ENCODE measurements at regions not wholly inside any gene's neighbourhood (a gene's known extent, or its start where the extent isn't known, plus 50 kb on each side); places are given as distances from the start of the nearest gene placed in this dataset.

DNA sequence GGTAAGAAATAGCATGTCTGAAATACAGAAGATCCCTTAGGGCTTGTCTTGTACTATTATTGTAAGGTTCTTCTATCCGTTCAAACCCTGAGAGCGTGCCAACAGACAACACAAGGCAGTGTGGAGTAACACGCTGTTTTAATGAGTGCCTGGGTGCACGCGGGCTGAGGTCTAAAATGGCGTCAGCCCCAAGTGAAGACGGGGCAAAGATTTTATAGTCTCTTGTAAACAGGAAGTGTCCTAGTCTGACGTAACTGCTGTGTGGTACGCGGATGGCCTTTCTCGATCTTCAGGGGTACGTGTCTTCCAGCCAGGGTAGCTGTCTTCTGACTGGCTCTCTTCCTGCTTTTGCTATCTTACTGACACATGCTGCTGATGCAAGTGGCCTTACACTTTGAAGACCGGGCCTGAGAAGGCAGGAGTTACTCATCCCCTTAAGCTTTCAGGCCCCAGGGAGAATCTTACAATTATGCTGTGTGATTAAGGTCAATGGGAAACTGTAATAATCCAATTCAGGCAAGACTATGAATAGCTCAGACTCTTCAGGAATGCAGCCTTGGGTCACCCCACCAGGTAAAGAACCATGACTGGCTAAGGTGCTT, 1812.0 kb upstream of the CDH9 start:
- DNase-seq (no peak), ATAC-seq (no peak)
- Mint-ChIP-seq H3K4me1 (ENCODE audit: low read depth) (no peaks in the 10 kb centered on the region), H3K9me3 (peaks cover 18% of the 10 kb centered on the region), H3K36me3 (ENCODE audit: low read depth) (no peaks in the 10 kb centered on the region), H3K27me3 (no peaks in the 10 kb centered on the region), H3K27ac (no peak overlapping the region), H3K4me3 (no peak overlapping the region)
- intact Hi-C loops (cut with micrococcal nuclease), result no loop called here
- no peak for TF ChIP-seq CTCF (IDR thresholded peaks at IDR 0.05)
- CTCF ChIA-PET, result no interaction called here
- POLR2A ChIA-PET, result no interaction called here

- no peak for TF ChIP-seq CTCF (IDR thresholded peaks at IDR 0.05)
- CTCF ChIA-PET, result no interaction called here
- Mint-ChIP-seq H3K9me3 (peaks cover 24% of the 10 kb centered on the region), H3K36me3 (ENCODE audit: low read depth) (no peaks in the 10 kb centered on the region), H3K4me3 (no peak overlapping the region), H3K4me1 (ENCODE audit: low read depth) (no peaks in the 10 kb centered on the region), H3K27ac (no peak overlapping the region), H3K27me3 (no peaks in the 10 kb centered on the region)
- ATAC-seq (no peak), DNase-seq (no peak)
- POLR2A ChIA-PET, result no interaction called here
- intact Hi-C loops (cut with micrococcal nuclease), result no loop called here
Measured at GRCh38 chr5:28831042-28831441, 1792.7 kb upstream of the CDH9 start.

- no peak for TF ChIP-seq CTCF (IDR thresholded peaks at IDR 0.05)
- peaks cover 18% of the 10 kb centered on the region for H3K9me3 Mint-ChIP-seq
- ATAC-seq, result no peak
- intact Hi-C loops (cut with micrococcal nuclease), result no loop called here
- H3K36me3 Mint-ChIP-seq (ENCODE audit: low read depth), result no peaks in the 10 kb centered on the region
- CTCF ChIA-PET, result no interaction called here
- POLR2A ChIA-PET, result no interaction called here
- DNase-seq, result no peak
- H3K27ac Mint-ChIP-seq, result no peak overlapping the region
- no peak overlapping the region for H3K4me3 Mint-ChIP-seq
- H3K27me3 Mint-ChIP-seq, result no peaks in the 10 kb centered on the region
- H3K4me1 Mint-ChIP-seq (ENCODE audit: low read depth), result no peaks in the 10 kb centered on the region
Measured at GRCh38 chr5:28823231-28823630, 1784.8 kb upstream of the CDH9 start.

GRCh38 chr5:28822071-28822470, 1783.7 kb upstream of the CDH9 start:
- CTCF ChIA-PET, result no interaction called here
- POLR2A ChIA-PET, result no interaction called here
- H3K27me3 Mint-ChIP-seq, result no peaks in the 10 kb centered on the region
- H3K4me1 Mint-ChIP-seq (ENCODE audit: low read depth), result no peaks in the 10 kb centered on the region
- H3K4me3 Mint-ChIP-seq, result no peak overlapping the region
- intact Hi-C loops (cut with micrococcal nuclease), result no loop called here
- no peak for TF ChIP-seq CTCF (IDR thresholded peaks at IDR 0.05)
- H3K36me3 Mint-ChIP-seq (ENCODE audit: low read depth), result no peaks in the 10 kb centered on the region
- no peak for ATAC-seq
- peaks cover 19% of the 10 kb centered on the region for H3K9me3 Mint-ChIP-seq
- H3K27ac Mint-ChIP-seq, result no peak overlapping the region
- DNase-seq, result no peak

DNA sequence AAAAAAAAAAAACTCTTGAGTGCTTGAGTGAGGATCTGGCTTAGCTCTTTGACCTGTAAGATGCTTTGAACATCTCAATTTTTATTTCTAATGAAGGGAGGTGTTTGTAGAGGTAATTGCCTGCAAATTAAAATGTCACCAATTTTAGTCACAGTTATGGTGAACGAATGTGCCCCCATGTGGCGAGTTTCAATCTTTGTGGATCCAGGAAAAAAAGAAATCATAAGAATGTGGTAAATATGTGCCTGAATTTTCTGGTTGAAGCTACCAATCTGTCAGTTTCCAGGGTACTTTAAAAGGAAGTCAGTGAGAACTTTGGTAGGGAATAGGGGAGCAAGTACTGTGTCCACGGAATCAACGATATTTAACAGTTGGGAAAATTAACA, 1772.4 kb upstream of the CDH9 start:
- ATAC-seq (no peak), DNase-seq (no peak)
- no peaks in the 10 kb centered on the region for H3K27me3 Mint-ChIP-seq
- H3K9me3 Mint-ChIP-seq, result peaks cover 15% of the 10 kb centered on the region
- H3K27ac Mint-ChIP-seq, result no peak overlapping the region
- H3K36me3 Mint-ChIP-seq (ENCODE audit: low read depth), result no peaks in the 10 kb centered on the region
- intact Hi-C loops (cut with micrococcal nuclease), result no loop called here
- CTCF ChIA-PET, result no interaction called here
- POLR2A ChIA-PET, result no interaction called here
- H3K4me1 Mint-ChIP-seq (ENCODE audit: low read depth), result no peaks in the 10 kb centered on the region
- no peak for TF ChIP-seq CTCF (IDR thresholded peaks at IDR 0.05)
- H3K4me3 Mint-ChIP-seq, result no peak overlapping the region
